Panc1 (cell line): ENCODE measurements at regions not wholly inside any gene's neighbourhood (a gene's known extent, or its start where the extent isn't known, plus 50 kb on each side); places are given as distances from the start of the nearest gene placed in this dataset.

Experiments
- ATAC-seq: fragments of 200-7000 bp; cut with Tn5 transposase; 2 replicates; pipeline ENCODE4 v1.9.1; 2020; ENCODE audit warnings: mild to moderate bottlenecking, moderate library complexity
- BruUV-seq: library from RNA; stranded (reverse); fragments of 400-500 nt; replicated peaks from 2 replicates; lab custom pipeline; 2021; lab: Mats Ljungman, UMichigan
- CTCF ChIA-PET: fragments of 300-600 bp; sonication (Branson Sonifier 250); formaldehyde crosslinking; loops from one replicate; lab custom pipeline; 2022; ENCODE audit warnings: antibody characterized with exemption; lab: Charles Lee
- POLR2A ChIA-PET: fragments of 300-600 bp; sonication (Branson Sonifier 250); formaldehyde crosslinking; loops from one replicate; lab custom pipeline; 2022; ENCODE audit warnings: antibody characterized with exemption; lab: Charles Lee
- DNase-seq: peaks from one replicate; pipeline ENCODE4 v3.0.0-alpha.2; 2010; ENCODE audit warnings: low read depth, low spot score
- H3K27ac ChIP-seq: 2 replicates; pipeline ENCODE4 v1.5.1; 2011; ENCODE audit warnings: mild to moderate bottlenecking, low read length, inconsistent platforms
- H3K27me3 ChIP-seq: fragments of 200-500 bp; sonication (Bioruptor generic); 2 replicates; pipeline ENCODE4 v1.6.0; 2014; ENCODE audit warnings: low read length, inconsistent platforms; ENCODE audit not compliant: control insufficient read depth, insufficient read depth
- H3K36me3 ChIP-seq: fragments of 200-500 bp; sonication (Bioruptor generic); 2 replicates; pipeline ENCODE4 v1.5.1; 2014; ENCODE audit warnings: inconsistent platforms, mild to moderate bottlenecking, low read length, moderate library complexity; ENCODE audit not compliant: control insufficient read depth, insufficient read depth
- H3K4me1 ChIP-seq: 2 replicates; pipeline ENCODE4 v1.5.1; 2011; ENCODE audit warnings: inconsistent platforms, mild to moderate bottlenecking, low read length, moderate library complexity; ENCODE audit not compliant: control insufficient read depth, insufficient read depth
- H3K4me3 ChIP-seq, 2 experiments: 2 replicates each; pipeline ENCODE4 v1.5.1; 2011 to 2012; ENCODE audit warnings: low read depth in 2 of 2, low read length in 2 of 2, mild to moderate bottlenecking in 2 of 2, inconsistent platforms in 1 of 2, moderate library complexity in 1 of 2
- H3K9me3 ChIP-seq: fragments of 200-500 bp; sonication (Bioruptor generic); 2 replicates; pipeline ENCODE4 v1.5.1; 2014; ENCODE audit warnings: low read depth, mild to moderate bottlenecking, inconsistent platforms, low read length, moderate library complexity; ENCODE audit not compliant: control insufficient read depth, insufficient read depth
- CTCF ChIP-seq: fragments of 450-650 bp; IDR thresholded peaks from 2 replicates; pipeline ENCODE4 v1.5.1; 2017; ENCODE audit warnings: mild to moderate bottlenecking
- POLR2AphosphoS5 ChIP-seq: IDR thresholded peaks from 2 replicates; pipeline ENCODE4 v1.6.1; 2012; ENCODE audit warnings: mild to moderate bottlenecking, low read depth, low read length, moderate library complexity
- SIN3A ChIP-seq: IDR thresholded peaks from 2 replicates; pipeline ENCODE4 v1.6.1; 2012; ENCODE audit warnings: low read depth, mild to moderate bottlenecking, low read length, moderate library complexity, borderline replicate concordance; ENCODE audit not compliant: insufficient read depth
- TCF7L2 ChIP-seq: IDR thresholded peaks from 2 replicates; pipeline ENCODE4 v1.6.1; 2011; ENCODE audit warnings: mild to moderate bottlenecking, low read depth, low read length, inconsistent platforms
- in situ Hi-C: cut with HindIII; loops from 2 replicates; pipeline ENCODE4 v1.10.0; 2016; ENCODE audit warnings: low sequenced_read_pairs, low pct_unique_long_range_greater_than_20kb
- intact Hi-C: fragments of 100-400 bp; cut with micrococcal nuclease; formaldehyde crosslinking; loops from one replicate; pipeline ENCODE4 v1.10.0; 2022; ENCODE audit not compliant: unreplicated experiment
- TF ChIP-seq, protein P1 (sequence below), 2 experiments: IDR thresholded peaks; 2 replicates each; pipeline ENCODE4 v1.6.1; 2011 to 2012; ENCODE audit warnings: low read depth in 2 of 2, control low read depth in 1 of 2, low read length in 1 of 2, mild to moderate bottlenecking in 1 of 2, moderate library complexity in 1 of 2; ENCODE audit not compliant: insufficient read depth in 1 of 2

GRCh38 chr12:89821896-89822295, 113.3 kb upstream of the ATP2B1 start:
- H3K27me3 ChIP-seq, result no peaks in the 10 kb centered on the region
- no peaks in the 10 kb centered on the region for H3K36me3 ChIP-seq
- no TSS peak for BruUV-seq
- H3K4me3 ChIP-seq, result no peak overlapping the region
- H3K9me3 ChIP-seq, result no peaks in the 10 kb centered on the region
- TF ChIP-seq, protein P1, sequence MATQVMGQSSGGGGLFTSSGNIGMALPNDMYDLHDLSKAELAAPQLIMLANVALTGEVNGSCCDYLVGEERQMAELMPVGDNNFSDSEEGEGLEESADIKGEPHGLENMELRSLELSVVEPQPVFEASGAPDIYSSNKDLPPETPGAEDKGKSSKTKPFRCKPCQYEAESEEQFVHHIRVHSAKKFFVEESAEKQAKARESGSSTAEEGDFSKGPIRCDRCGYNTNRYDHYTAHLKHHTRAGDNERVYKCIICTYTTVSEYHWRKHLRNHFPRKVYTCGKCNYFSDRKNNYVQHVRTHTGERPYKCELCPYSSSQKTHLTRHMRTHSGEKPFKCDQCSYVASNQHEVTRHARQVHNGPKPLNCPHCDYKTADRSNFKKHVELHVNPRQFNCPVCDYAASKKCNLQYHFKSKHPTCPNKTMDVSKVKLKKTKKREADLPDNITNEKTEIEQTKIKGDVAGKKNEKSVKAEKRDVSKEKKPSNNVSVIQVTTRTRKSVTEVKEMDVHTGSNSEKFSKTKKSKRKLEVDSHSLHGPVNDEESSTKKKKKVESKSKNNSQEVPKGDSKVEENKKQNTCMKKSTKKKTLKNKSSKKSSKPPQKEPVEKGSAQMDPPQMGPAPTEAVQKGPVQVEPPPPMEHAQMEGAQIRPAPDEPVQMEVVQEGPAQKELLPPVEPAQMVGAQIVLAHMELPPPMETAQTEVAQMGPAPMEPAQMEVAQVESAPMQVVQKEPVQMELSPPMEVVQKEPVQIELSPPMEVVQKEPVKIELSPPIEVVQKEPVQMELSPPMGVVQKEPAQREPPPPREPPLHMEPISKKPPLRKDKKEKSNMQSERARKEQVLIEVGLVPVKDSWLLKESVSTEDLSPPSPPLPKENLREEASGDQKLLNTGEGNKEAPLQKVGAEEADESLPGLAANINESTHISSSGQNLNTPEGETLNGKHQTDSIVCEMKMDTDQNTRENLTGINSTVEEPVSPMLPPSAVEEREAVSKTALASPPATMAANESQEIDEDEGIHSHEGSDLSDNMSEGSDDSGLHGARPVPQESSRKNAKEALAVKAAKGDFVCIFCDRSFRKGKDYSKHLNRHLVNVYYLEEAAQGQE (IDR thresholded peaks at IDR 0.05; ENCODE audit: insufficient read depth in 1 of 2, low read depth in 2 of 2, low read length in 1 of 2), result no peak
- DNase-seq (no peak), ATAC-seq (no peak)
- H3K4me1 ChIP-seq, result peaks cover 10% of the 10 kb centered on the region
- ChIA-PET POLR2A (no interaction called here), CTCF (no interaction called here)
- intact Hi-C loops (no loop called here), in situ Hi-C loops (no loop called here)
- H3K27ac ChIP-seq, result peak overlapping the region; percentile 7; the same call in 1 of the 2 replicates

DNA sequence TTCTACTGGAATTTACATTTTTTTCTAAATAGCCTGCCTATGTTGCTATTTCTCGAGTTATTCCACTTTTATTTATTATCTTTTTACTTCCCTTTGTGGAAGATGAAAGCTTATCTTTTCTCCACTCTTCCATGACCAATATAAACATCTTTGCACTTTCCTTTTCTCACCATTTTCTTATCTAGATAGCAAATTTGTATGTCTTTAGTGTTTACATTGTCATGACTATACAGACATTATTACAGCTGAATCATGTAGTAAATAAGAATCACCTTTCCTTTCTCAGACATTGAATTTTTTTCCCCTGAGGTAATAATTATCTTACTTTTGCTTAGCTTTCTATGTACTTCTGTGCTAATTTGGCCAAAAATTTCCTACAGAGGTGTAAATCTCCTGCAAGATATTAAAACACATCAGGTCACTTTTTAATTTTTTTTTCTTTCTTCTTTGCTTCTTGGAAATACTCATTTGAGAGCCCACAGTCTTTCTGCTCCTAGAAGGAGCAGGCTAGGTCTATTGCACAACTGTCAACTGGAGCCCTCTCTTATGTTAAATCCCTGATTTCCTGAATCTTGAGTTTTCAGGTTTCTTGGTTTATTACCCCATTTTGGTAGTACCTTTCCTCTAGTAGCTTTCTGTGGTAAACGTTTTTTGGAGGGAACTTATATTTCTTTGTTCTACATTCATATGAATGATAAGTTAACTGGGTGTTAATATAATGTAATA, 109.0 kb upstream of the ATP2B1 start:
- no peak for ATAC-seq
- BruUV-seq, result no TSS peak
- DNase-seq, result no peak

More for the DNA sequence above, 109.0 kb upstream of the ATP2B1 start:
- intact Hi-C loops, result no loop called here
- ChIA-PET CTCF (no interaction called here), POLR2A (no interaction called here)
- Histone ChIP-seq H3K27me3 (no peaks in the 10 kb centered on the region), H3K27ac (no peak overlapping the region), H3K36me3 (no peaks in the 10 kb centered on the region), H3K9me3 (no peaks in the 10 kb centered on the region), H3K4me3 (no peak overlapping the region), H3K4me1 (no peaks in the 10 kb centered on the region; the same call in 1 of the 2 replicates)
- no peak for TF ChIP-seq POLR2AphosphoS5
- TF ChIP-seq, protein P1 (IDR thresholded peaks at IDR 0.05; ENCODE audit: insufficient read depth in 1 of 2, low read depth in 2 of 2, low read length in 1 of 2), result no peak
- TF ChIP-seq TCF7L2, result no peak
- TF ChIP-seq CTCF, result no peak
- TF ChIP-seq SIN3A, result no peak
- in situ Hi-C loops, result no loop called here
